ENCODE measurements at regions not wholly inside any gene's neighbourhood (a gene's known extent, or its start where the extent isn't known, plus 50 kb on each side); places are given as distances from the start of the nearest gene placed in this dataset.

DNA sequence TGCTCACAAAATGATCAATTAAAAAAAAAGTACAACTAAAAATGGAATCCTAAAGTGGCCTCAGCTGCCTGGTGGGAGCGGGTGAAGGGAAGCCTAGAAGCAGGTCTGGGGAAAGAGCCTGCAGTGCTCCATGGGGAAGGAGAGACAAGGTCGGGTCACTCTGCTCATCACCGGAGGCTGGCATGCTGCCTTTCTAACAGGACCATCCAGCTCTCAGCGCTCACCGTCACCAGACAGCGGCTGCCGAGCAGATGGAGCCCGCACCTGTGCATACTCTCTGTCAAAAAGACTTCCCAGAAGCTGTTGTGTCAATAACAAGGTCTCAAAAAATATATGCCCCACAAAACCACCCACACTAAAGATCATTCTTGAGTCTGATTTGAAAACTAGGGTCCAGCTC is 112.8 kb downstream of the BAMBI start:
- no peak overlapping the region for H3K4me3 ChIP-seq (ENCODE audit: low read length)
- H3F3A ChIP-seq (ENCODE audit: control insufficient read depth, insufficient read depth), result no peaks in the 10 kb centered on the region
- no peaks in the 10 kb centered on the region for H3K79me2 ChIP-seq (ENCODE audit: control insufficient read depth, low read length)
- no peaks in the 10 kb centered on the region for H4K20me1 ChIP-seq (ENCODE audit: control insufficient read depth, insufficient read depth, low read depth, low read length)
- H3K36me3 ChIP-seq (ENCODE audit: control insufficient read depth, low read length), result no peaks in the 10 kb centered on the region
- H3K9me2 ChIP-seq (replicated peaks; ENCODE audit: control insufficient read depth, low read length), result no peaks in the 10 kb centered on the region
- H3K27ac ChIP-seq (ENCODE audit: low read depth, low read length), result no peak overlapping the region
- no peaks in the 10 kb centered on the region for H3K27me3 ChIP-seq (ENCODE audit: control insufficient read depth, low read length)
- TF ChIP-seq CTCF (IDR thresholded peaks at IDR 0.05; ENCODE audit: low read depth, low read length, poor library complexity, severe bottlenecking) (no peak), EZH2phosphoT487 (IDR thresholded peaks at IDR 0.05; ENCODE audit: borderline replicate concordance, low read length) (no peak)
- H3K4me2 ChIP-seq (ENCODE audit: low read length), result no peak overlapping the region
- no peaks in the 10 kb centered on the region for H3K9me3 ChIP-seq (ENCODE audit: control insufficient read depth, insufficient read depth, low read length)
- no peaks in the 10 kb centered on the region for H3K4me1 ChIP-seq (ENCODE audit: control insufficient read depth, low read length)

DNA sequence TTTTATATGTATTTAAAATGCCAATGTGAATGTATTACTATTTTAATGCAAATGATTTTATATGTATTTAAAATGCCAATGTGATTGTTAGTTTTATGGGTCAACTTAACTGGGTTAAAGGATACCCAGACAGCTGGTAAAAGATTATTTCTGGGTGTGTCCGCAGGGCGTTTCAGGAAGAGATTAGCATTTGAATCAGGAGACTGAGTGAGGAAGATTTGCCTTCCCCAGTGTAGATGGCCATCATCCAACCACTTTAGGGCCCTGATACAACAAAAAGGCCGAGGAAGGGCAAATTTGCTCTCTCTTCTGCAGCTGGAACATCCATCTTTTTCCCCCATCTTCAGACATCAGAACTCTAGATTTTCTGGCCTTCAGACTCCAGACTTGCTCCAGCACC is 116.2 kb downstream of the BAMBI start:
- no peaks in the 10 kb centered on the region for H3K9me3 ChIP-seq (ENCODE audit: control insufficient read depth, insufficient read depth, low read length)
- no peaks in the 10 kb centered on the region for H3K79me2 ChIP-seq (ENCODE audit: control insufficient read depth, low read length)
- no peaks in the 10 kb centered on the region for H4K20me1 ChIP-seq (ENCODE audit: control insufficient read depth, insufficient read depth, low read depth, low read length)
- H3K9me2 ChIP-seq (replicated peaks; ENCODE audit: control insufficient read depth, low read length), result no peaks in the 10 kb centered on the region
- no peak overlapping the region for H3K27ac ChIP-seq (ENCODE audit: low read depth, low read length)
- no peaks in the 10 kb centered on the region for H3K27me3 ChIP-seq (ENCODE audit: control insufficient read depth, low read length)
- H3K4me1 ChIP-seq (ENCODE audit: control insufficient read depth, low read length), result no peaks in the 10 kb centered on the region
- H3K36me3 ChIP-seq (ENCODE audit: control insufficient read depth, low read length), result no peaks in the 10 kb centered on the region
- no peak overlapping the region for H3K4me2 ChIP-seq (ENCODE audit: low read length)
- TF ChIP-seq EZH2phosphoT487 (IDR thresholded peaks at IDR 0.05; ENCODE audit: borderline replicate concordance, low read length), result no peak
- TF ChIP-seq CTCF (IDR thresholded peaks at IDR 0.05; ENCODE audit: low read depth, low read length, poor library complexity, severe bottlenecking), result no peak
- no peak overlapping the region for H3K4me3 ChIP-seq (ENCODE audit: low read length)
- no peaks in the 10 kb centered on the region for H3F3A ChIP-seq (ENCODE audit: control insufficient read depth, insufficient read depth)

DNA sequence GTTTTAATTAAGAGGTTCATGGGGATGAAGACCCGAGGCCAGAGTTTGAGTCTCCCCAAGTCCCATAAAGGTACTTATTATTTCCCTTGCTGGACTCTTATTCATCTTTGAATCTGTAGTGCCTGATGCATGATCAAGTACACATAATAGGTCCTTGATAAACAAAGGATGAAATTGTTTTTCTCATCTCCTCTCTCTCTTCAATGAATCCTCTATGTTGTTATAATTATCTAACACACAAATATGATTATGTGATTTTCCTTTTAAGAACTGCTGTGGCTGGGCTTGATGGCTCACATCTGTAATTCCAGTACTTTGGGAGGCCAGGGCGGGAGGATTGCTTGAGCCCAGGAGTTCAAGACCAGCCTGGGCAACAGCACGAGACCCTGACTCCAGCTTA is 117.7 kb downstream of the BAMBI start:
- no peak overlapping the region for H3K4me3 ChIP-seq (ENCODE audit: low read length)
- no peaks in the 10 kb centered on the region for H3K79me2 ChIP-seq (ENCODE audit: control insufficient read depth, low read length)
- no peaks in the 10 kb centered on the region for H3K4me1 ChIP-seq (ENCODE audit: control insufficient read depth, low read length)
- no peak for TF ChIP-seq CTCF (IDR thresholded peaks at IDR 0.05; ENCODE audit: low read depth, low read length, poor library complexity, severe bottlenecking)
- TF ChIP-seq EZH2phosphoT487 (IDR thresholded peaks at IDR 0.05; ENCODE audit: borderline replicate concordance, low read length), result no peak
- H3K9me3 ChIP-seq (ENCODE audit: control insufficient read depth, insufficient read depth, low read length), result no peaks in the 10 kb centered on the region
- no peaks in the 10 kb centered on the region for H3K9me2 ChIP-seq (replicated peaks; ENCODE audit: control insufficient read depth, low read length)
- H3K36me3 ChIP-seq (ENCODE audit: control insufficient read depth, low read length), result no peaks in the 10 kb centered on the region
- H3K27ac ChIP-seq (ENCODE audit: low read depth, low read length), result no peak overlapping the region
- H3K27me3 ChIP-seq (ENCODE audit: control insufficient read depth, low read length), result no peaks in the 10 kb centered on the region
- no peaks in the 10 kb centered on the region for H4K20me1 ChIP-seq (ENCODE audit: control insufficient read depth, insufficient read depth, low read depth, low read length)
- no peaks in the 10 kb centered on the region for H3F3A ChIP-seq (ENCODE audit: control insufficient read depth, insufficient read depth)
- no peak overlapping the region for H3K4me2 ChIP-seq (ENCODE audit: low read length)

All from DOHH2 (cell line).